Stimulated activated CD4-positive, alpha-beta T cell treated with anti-CD3 and anti-CD28 coated beads, Interleukin-15, amount 100 ng/mL, for 1 hour (primary cell): ENCODE measurements at regions not wholly inside any gene's neighbourhood (a gene's known extent, or its start where the extent isn't known, plus 50 kb on each side); places are given as distances from the start of the nearest gene placed in this dataset.
"Not testable (repeated sequence)": the region's sequence is repeated elsewhere in the genome, so short reads cannot be mapped to it uniquely, and the experiment has no call there.

Experiments
- DNase-seq, 2 donors: peaks; one replicate each; pipeline ENCODE4 v3.0.0-alpha.2; 2020; ENCODE audit warnings: low read depth in 1 of 2, low spot score in 1 of 2

DNA sequence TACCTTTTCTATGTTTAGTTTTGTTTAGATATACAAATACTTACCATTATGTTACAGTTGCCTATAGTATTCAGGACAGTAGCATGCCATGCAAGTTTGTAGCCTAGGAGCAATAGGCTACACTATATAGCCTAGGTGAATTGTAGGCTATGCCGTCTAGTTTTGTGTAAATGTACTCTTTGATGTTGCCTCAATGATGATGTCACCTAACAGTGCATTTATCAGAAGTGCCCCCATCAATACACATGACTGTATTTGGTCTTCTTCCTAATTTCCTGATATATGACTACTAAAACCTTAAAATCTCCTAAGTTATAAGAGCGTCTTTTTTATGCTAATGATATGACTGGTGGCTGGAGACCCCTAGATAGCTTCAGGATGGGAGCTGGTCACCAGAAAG is 394.4 kb upstream of the STXBP6 start:
- DNase-seq, result no peak

DNA sequence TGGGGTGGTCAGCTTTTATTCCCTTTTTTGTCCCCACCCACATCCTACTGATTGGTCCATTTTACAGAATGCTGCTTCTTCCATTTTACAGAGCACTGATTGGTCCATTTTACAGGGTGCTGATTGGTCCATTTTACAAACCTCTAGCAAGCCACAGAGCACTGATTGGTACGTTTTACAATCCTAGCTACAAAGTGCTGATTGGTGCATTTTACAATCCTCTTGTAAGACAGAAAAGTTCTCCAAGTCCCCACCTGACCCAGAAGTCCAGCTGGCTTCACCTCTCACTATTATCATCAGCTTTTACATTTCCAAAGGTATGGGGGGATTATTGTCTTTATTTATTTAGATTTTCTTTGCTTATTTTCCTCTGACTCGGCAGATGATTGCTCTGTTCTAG is 390.4 kb upstream of the STXBP6 start:
- DNase-seq, result not testable (repeated sequence)

DNA sequence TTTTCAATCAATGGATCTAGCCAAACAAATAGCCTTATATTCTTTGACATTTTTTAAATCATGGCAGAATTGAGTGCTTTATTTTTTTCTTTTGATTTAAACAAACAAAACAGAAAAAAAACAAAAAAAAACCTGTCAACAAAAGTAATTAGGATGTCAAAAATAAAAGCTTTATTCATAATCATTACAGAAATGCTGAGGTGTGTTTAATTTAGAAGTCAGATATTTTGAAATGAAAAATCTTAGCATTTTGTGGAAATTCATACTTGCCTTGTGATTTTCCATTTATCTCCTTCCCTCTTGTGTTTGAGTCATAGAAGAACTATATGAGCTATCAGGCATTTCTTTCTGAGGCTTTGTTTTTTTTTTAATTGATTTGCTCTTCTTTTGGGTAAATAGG is 387.0 kb upstream of the STXBP6 start:
- DNase-seq, result no peak

GRCh38 chr14:25436288-25436875 is 386.4 kb upstream of the STXBP6 start:
- no peak for DNase-seq

GRCh38 chr14:25431211-25432076 is 381.5 kb upstream of the STXBP6 start:
- DNase-seq, result no peak

- DNase-seq, result no peak
Measured at GRCh38 chr14:25430808-25431207, 380.9 kb upstream of the STXBP6 start.

- no peak for DNase-seq
Measured at GRCh38 chr14:25412998-25413397, 363.1 kb upstream of the STXBP6 start.

GRCh38 chr14:25411781-25412757 is 362.1 kb upstream of the STXBP6 start:
- no peak for DNase-seq

- DNase-seq, result no peak
Measured at GRCh38 chr14:25406818-25407217, 356.9 kb upstream of the STXBP6 start.

DNA sequence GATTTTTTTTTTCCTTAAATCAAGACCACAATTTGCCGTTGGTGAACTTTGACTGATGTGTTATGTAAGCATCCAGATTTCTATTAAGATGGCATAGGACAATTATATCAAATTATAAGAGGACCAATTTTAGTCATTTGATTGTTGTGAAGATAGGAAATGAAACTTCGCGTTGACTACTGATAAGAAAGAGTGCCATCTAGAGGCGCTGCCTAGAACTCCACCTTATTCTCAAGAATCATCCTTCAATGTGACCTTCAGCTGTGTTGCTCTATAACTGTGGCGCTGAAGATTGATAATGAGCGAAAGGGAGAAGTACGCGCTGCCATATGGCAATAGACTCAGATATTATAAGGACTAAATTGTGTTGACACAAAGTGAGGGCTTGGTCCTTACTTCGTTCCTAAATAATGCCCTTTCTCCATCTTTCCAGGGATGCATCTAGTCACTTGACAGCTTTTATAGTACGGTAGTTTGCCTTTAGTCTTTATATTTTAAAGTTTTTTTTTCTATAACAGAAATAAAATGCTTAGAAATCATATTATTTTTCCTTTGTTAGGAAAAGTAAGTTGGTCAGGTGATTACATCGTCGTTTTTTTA is 350.8 kb upstream of the STXBP6 start:
- DNase-seq, result no peak

DNA sequence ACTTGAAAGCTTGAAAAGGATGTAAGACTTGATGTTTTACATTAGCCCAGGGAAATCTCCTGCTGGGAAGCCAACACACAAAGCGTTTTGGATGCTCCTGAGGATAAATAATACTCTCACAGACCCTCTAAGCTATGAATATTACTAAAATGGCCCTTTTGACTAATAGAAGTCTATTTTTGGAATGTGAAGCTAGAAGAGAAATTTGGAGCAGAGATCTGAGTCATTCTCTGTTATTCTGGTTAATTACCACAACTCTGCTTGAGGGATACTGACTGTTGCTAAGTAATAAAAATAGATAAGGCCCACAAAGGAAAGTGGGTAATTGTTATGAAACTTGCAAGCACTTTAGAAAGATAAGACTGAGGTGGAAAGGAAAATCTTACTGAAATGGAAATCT is 346.2 kb upstream of the STXBP6 start:
- no peak for DNase-seq

GRCh38 chr14:25394791-25395391 is 344.9 kb upstream of the STXBP6 start:
- no peak for DNase-seq

DNA sequence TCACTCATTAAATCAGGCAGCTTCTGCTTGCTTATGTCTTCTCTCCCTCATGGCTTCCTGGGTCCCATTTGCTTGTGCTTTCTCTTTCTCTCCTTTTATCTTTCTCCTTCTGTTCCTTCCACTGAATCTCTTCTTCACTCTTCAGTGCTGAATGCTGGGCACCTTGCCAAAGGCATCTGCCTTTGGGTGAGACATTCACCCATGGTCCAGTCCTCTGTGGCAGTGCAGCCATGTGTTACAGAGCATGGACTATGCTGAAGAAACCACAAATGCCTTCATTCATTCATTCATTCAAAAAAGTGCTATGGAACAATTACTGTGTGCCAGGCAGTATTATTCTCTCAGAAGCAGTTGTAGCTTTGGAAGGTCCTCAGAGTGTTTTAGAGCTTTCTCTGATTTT is 344.4 kb upstream of the STXBP6 start:
- no peak for DNase-seq

- DNase-seq, result no peak
Measured at GRCh38 chr14:25389948-25390347, 340.0 kb upstream of the STXBP6 start.

- no peak for DNase-seq
Measured at GRCh38 chr14:25381498-25381897, 331.6 kb upstream of the STXBP6 start.

- no peak for DNase-seq
Measured at GRCh38 chr14:25375639-25376038, 325.7 kb upstream of the STXBP6 start.

DNA sequence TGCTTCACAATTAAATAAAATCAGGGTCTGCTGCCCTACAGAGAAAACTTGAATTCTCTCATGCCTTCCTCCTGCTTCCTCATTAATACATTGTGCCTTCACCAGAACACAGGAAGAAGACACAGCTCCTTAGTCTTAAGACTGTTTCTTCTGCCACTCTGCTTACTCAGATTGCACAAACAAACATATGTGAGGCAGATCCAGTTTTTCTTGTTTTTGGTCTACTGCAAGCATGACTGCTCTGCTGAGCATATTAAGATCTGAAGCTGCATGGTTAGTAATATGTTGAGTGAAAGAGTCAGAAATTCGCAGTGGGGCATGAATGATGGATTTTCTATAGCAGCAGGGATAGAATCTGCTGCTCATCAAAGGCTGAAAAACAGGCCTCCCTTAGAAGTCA is 321.1 kb upstream of the STXBP6 start:
- DNase-seq, result no peak

DNA sequence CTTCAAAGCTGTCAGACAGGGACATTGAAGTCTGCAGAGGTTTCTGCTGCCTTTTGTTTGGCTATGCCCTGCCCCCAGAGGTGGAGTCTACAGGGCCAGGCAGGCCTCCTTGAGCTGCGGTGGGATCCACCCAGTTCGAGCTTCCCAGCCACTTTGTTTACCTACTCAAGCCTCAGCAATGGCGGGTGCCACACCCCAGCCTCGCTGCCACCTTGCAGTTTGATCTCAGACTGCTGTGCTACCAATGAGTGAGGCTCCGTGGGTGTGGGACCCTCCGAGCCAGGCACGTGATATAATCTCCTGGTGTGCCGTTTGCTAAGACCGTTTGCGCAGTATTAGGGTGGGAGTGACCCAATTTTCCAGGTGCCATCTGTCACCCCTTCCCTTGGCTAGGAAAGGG is 320.1 kb upstream of the STXBP6 start:
- DNase-seq, result not testable (repeated sequence)

DNA sequence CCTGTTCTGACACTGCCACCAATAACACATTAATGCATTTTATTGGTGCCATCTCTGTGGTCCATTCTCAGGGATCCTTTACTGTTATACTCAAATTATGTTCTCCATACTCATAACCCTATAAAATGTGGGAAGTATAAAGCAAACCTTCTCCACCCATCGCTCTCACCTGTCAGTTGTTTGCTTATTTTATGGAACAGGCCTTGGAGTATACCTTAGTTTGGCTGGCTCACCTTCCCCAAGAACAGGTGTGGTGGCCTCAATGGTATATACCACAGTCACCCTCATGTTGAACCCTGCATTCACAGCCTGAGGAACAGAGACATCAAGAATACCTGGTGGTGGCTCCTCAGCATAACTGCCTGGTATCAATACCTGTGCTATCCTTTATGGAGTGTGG is 308.4 kb upstream of the STXBP6 start:
- DNase-seq, result no peak

DNA sequence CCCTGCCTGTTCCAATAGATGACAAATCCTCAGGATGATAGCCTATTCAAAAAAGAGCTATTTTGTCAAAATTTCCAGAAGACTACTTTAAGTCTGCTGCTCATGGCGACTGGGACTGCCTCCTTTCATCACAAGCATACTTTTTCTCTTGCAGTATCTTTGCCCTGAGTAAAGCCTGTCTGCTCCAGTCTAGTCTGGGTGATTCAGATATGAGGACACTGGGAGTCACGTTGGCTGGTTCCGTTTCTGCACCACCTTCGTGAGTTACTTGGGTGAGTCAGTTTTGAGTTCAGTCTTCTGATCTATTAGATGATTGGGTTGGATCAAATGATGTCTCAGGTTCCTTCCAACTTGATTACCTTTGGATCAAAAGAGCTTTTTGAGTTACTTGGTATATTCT is 301.3 kb upstream of the STXBP6 start:
- DNase-seq, result no peak

DNA sequence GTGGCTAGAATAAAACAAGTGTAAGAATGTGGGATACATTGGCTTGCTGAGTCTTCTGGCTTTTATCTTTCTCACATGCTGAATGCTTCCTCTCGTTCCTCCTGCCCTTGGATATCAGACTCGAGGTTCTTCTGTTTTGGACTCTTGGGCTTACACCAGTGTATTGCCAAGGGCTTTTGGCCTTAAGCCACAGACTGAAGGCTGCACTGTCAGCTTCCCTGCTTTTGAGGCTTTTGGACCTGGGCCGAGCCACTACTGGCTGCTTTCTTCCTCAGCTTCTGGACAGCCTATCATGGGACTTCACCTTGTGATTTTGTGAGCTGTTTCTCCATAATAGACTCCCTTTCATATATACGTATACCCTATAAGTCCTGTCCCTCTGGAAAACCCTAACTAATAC is 300.9 kb upstream of the STXBP6 start:
- no peak for DNase-seq
